Astrocyte (in vitro differentiated cells and primary cell): ENCODE measurements at regions not wholly inside any gene's neighbourhood (a gene's known extent, or its start where the extent isn't known, plus 50 kb on each side); places are given as distances from the start of the nearest gene placed in this dataset.

ENCODE experiments used
- DNase-seq: peaks from one replicate; pipeline ENCODE4 v3.0.0-alpha.2; 2010; ENCODE audit warnings: low read depth
- FAIRE-seq: peaks from 2 replicates; lab custom pipeline; 2011; peaks lifted over from hg19 to GRCh38; lab: Jason Lieb, UNC
- H2AFZ ChIP-seq: 2 replicates; pipeline ENCODE4 v1.6.0; 2012; ENCODE audit warnings: low read depth, low read length, inconsistent platforms
- H3K27ac ChIP-seq: 2 replicates; pipeline ENCODE4 v1.5.1; 2011; ENCODE audit warnings: low read depth, low read length, inconsistent platforms
- H3K27me3 ChIP-seq: 2 replicates; pipeline ENCODE4 v1.6.0; 2011; ENCODE audit warnings: low read length, inconsistent platforms; ENCODE audit not compliant: insufficient read depth
- H3K36me3 ChIP-seq: 2 replicates; pipeline ENCODE4 v1.5.1; 2011; ENCODE audit warnings: low read length, inconsistent platforms; ENCODE audit not compliant: insufficient read depth
- H3K4me1 ChIP-seq: 2 replicates; pipeline ENCODE4 v1.5.1; 2011; ENCODE audit warnings: low read length, inconsistent platforms; ENCODE audit not compliant: insufficient read depth
- H3K4me2 ChIP-seq: 2 replicates; pipeline ENCODE4 v1.6.0; 2012; ENCODE audit warnings: low read length, inconsistent platforms
- H3K4me3 ChIP-seq: 2 replicates; pipeline ENCODE4 v1.5.1; 2011; ENCODE audit warnings: low read depth, mild to moderate bottlenecking, low read length, inconsistent platforms; ENCODE audit not compliant: insufficient read depth
- H3K79me2 ChIP-seq: 2 replicates; pipeline ENCODE4 v1.6.0; 2012; ENCODE audit warnings: mild to moderate bottlenecking, low read length, inconsistent platforms; ENCODE audit not compliant: insufficient read depth
- H3K9ac ChIP-seq: 2 replicates; pipeline ENCODE4 v1.6.0; 2012; ENCODE audit warnings: mild to moderate bottlenecking, low read length, inconsistent platforms
- H3K9me3 ChIP-seq: 2 replicates; pipeline ENCODE4 v1.5.1; 2012; ENCODE audit warnings: low read depth, mild to moderate bottlenecking, low read length, inconsistent platforms; ENCODE audit not compliant: insufficient read depth
- H4K20me1 ChIP-seq: 2 replicates; pipeline ENCODE4 v1.6.0; 2012; ENCODE audit warnings: low read length, inconsistent platforms; ENCODE audit not compliant: insufficient read depth
- H3K27ac Mint-ChIP-seq: one replicate; pipeline ENCODE4 v1.8.0; 2021; ENCODE audit warnings: mild to moderate bottlenecking, mixed read lengths; ENCODE audit not compliant: unreplicated experiment
- H3K27me3 Mint-ChIP-seq: one replicate; pipeline ENCODE4 v1.8.0; 2021; ENCODE audit warnings: low read depth, mixed read lengths; ENCODE audit not compliant: unreplicated experiment
- H3K36me3 Mint-ChIP-seq: one replicate; pipeline ENCODE4 v1.8.0; 2021; ENCODE audit warnings: low read depth, mixed read lengths; ENCODE audit not compliant: unreplicated experiment
- H3K4me1 Mint-ChIP-seq: one replicate; pipeline ENCODE4 v1.8.0; 2021; ENCODE audit warnings: low read depth, mixed read lengths; ENCODE audit not compliant: unreplicated experiment
- H3K4me3 Mint-ChIP-seq: one replicate; pipeline ENCODE4 v1.8.0; 2021; ENCODE audit warnings: mild to moderate bottlenecking, moderate library complexity, mixed read lengths; ENCODE audit not compliant: unreplicated experiment
- H3K9me3 Mint-ChIP-seq: one replicate; pipeline ENCODE4 v1.8.0; 2021; ENCODE audit warnings: mild to moderate bottlenecking, mixed read lengths; ENCODE audit not compliant: unreplicated experiment
- EZH2 ChIP-seq: IDR thresholded peaks from 2 replicates; pipeline ENCODE4 v1.6.1; 2012; ENCODE audit warnings: mild to moderate bottlenecking, low read length, inconsistent platforms; ENCODE audit not compliant: insufficient read depth
- TF ChIP-seq, protein P1 (sequence below): IDR thresholded peaks from 2 replicates; pipeline ENCODE4 v1.5.1; 2011; ENCODE audit warnings: low read depth, mild to moderate bottlenecking, inconsistent platforms, low read length, moderate library complexity; ENCODE audit not compliant: insufficient read depth

DNA sequence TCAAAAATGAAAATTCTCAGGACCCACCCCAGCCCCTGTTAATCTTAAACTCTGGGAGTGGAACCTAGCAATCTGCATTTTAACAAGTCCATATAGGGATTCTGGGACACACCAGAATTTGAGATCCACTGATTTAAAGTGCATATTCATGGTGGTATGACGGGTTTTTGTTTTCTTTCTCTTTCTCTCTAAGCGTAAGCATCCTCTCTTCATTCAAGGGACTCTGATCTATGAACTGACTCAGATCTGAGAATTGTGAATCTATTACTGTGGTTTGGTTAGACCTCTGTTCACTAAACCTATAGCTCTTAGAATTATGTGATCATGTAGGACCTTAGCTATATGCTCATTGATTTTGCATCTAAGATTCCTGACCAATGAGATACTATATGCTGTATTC lies 565.2 kb downstream of the CCDC171 start:
- FAIRE-seq, result peak; percentile 60

DNA sequence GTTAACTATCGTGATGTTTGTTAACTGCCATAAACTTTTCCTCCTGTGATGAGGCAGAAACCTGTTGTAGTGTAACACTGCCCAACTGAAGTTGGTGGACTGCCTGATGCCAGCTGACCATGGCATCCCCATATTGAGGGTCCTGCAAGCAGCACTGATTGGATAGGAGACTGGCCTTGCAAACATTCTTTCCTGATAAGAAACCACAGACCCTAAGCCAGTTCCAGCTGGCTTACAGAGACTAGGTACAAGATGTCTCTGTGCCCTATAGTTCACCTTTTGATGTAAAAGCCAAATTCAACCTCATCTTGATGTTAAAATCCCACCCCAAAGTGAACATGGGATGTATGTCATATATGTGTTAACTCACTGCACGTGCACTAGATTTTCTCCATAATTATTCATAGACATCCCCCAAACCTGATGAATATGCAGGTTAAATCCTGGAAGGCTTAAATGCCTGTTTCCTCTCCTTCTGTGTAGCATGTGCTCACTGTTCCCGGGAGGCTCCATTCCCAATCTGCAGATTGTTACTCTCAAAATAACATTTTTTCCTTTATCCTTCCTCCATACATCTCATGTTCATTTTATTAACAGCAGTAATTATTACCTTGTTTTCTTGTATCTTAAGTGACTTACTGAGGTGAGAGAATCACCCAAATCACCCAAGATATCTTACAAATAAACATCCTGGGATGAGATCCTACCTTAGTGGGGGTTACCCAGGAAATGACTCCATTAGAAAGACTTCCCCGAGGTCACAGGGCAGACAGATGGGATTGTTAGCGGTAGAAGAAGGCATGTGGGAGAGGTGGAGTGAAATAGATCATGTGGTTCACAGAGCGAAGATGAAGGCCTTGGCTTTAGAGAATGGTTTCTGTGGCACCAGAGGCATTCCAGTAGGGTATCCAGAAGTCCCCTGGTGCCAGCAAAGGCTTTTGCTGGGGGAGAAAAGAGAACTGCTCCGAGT lies 566.7 kb downstream of the CCDC171 start:
- Mint-ChIP-seq H3K9me3 (peaks cover 3% of the 10 kb centered on the region), H3K4me3 (no peak overlapping the region), H3K4me1 (peaks cover 45% of the 10 kb centered on the region), H3K27ac (peak overlapping the region; percentile 97), H3K27me3 (no peaks in the 10 kb centered on the region), H3K36me3 (no peaks in the 10 kb centered on the region)
- Histone ChIP-seq H3K9ac (peak overlapping the region; percentile 73), H3K36me3 (no peaks in the 10 kb centered on the region), H3K79me2 (no peaks in the 10 kb centered on the region), H3K4me1 (peaks cover 33% of the 10 kb centered on the region), H3K9me3 (peaks cover 2% of the 10 kb centered on the region), H3K27ac (peak overlapping the region; percentile 95), H3K4me2 (peak overlapping the region; percentile 60), H3K27me3 (no peaks in the 10 kb centered on the region), H2AFZ (no peak overlapping the region), H4K20me1 (no peaks in the 10 kb centered on the region), H3K4me3 (no peak overlapping the region)
- DNase-seq, result peak; percentile 93
- FAIRE-seq, result peak; percentile 73
- no peak for TF ChIP-seq EZH2
- TF ChIP-seq, protein P1, sequence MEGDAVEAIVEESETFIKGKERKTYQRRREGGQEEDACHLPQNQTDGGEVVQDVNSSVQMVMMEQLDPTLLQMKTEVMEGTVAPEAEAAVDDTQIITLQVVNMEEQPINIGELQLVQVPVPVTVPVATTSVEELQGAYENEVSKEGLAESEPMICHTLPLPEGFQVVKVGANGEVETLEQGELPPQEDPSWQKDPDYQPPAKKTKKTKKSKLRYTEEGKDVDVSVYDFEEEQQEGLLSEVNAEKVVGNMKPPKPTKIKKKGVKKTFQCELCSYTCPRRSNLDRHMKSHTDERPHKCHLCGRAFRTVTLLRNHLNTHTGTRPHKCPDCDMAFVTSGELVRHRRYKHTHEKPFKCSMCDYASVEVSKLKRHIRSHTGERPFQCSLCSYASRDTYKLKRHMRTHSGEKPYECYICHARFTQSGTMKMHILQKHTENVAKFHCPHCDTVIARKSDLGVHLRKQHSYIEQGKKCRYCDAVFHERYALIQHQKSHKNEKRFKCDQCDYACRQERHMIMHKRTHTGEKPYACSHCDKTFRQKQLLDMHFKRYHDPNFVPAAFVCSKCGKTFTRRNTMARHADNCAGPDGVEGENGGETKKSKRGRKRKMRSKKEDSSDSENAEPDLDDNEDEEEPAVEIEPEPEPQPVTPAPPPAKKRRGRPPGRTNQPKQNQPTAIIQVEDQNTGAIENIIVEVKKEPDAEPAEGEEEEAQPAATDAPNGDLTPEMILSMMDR, result no peak

More for the DNA sequence above, 565.2 kb downstream of the CCDC171 start:
- H3K9me3 ChIP-seq, result no peaks in the 10 kb centered on the region
- DNase-seq, result no peak
- H3K9ac ChIP-seq, result no peak overlapping the region
- no peak overlapping the region for H3K4me3 Mint-ChIP-seq
- H3K79me2 ChIP-seq, result no peaks in the 10 kb centered on the region
- H3K36me3 ChIP-seq, result no peaks in the 10 kb centered on the region
- peaks cover 45% of the 10 kb centered on the region for H3K4me1 Mint-ChIP-seq
- H2AFZ ChIP-seq, result no peak overlapping the region
- no peaks in the 10 kb centered on the region for H3K27me3 ChIP-seq
- H3K36me3 Mint-ChIP-seq, result no peaks in the 10 kb centered on the region
- H3K4me3 ChIP-seq, result no peak overlapping the region
- peaks cover 3% of the 10 kb centered on the region for H3K9me3 Mint-ChIP-seq
- no peak overlapping the region for H3K4me2 ChIP-seq
- H3K27me3 Mint-ChIP-seq, result no peaks in the 10 kb centered on the region
- H3K27ac ChIP-seq, result no peak overlapping the region
- H4K20me1 ChIP-seq, result no peaks in the 10 kb centered on the region
- peak overlapping the region; percentile 70 for H3K27ac Mint-ChIP-seq
- no peak for TF ChIP-seq EZH2
- TF ChIP-seq, protein P1, result no peak
- H3K4me1 ChIP-seq, result peaks cover 33% of the 10 kb centered on the region

DNA sequence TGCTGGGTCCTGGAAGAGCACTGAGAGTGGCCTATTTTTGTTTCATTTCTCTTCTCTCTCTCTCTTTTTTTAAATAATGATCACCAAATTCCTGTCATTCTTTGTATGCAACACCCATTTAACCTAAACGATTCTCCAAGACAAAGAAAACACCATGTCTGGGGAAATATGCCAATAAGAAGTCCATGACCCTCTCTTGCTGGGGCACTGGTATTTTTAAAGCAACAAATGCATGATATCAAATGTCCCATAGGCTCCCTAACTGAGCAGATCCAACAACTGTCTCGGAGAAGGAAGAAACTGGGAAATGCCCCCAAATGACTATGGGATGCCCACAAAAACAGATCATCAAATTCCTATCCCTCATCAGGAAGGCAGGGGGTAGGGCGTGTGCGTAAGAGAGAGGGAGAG lies 567.4 kb downstream of the CCDC171 start:
- TF ChIP-seq EZH2, result no peak
- TF ChIP-seq, protein P1, result no peak
- Mint-ChIP-seq H3K27me3 (no peaks in the 10 kb centered on the region), H3K9me3 (peaks cover 3% of the 10 kb centered on the region), H3K27ac (peak overlapping the region; percentile 97), H3K4me3 (no peak overlapping the region), H3K4me1 (peaks cover 45% of the 10 kb centered on the region), H3K36me3 (no peaks in the 10 kb centered on the region)
- Histone ChIP-seq H3K9ac (peak overlapping the region; percentile 73), H3K27me3 (no peaks in the 10 kb centered on the region), H3K4me2 (peak overlapping the region; percentile 60), H4K20me1 (no peaks in the 10 kb centered on the region), H3K4me1 (peaks cover 33% of the 10 kb centered on the region), H2AFZ (no peak overlapping the region), H3K4me3 (no peak overlapping the region), H3K36me3 (no peaks in the 10 kb centered on the region), H3K9me3 (peaks cover 2% of the 10 kb centered on the region), H3K79me2 (no peaks in the 10 kb centered on the region), H3K27ac (peak overlapping the region; percentile 95)
- FAIRE-seq, result no peak
- DNase-seq, result peak; percentile 89
